Immature natural killer cell (primary cell): ENCODE measurements at regions not wholly inside any gene's neighbourhood (a gene's known extent, or its start where the extent isn't known, plus 50 kb on each side); places are given as distances from the start of the nearest gene placed in this dataset.

Experiments
- DNase-seq, 3 donors: peaks; one replicate each; pipeline ENCODE4 v3.0.0; 2022; ENCODE audit warnings: mixed read lengths in 1 of 3
- H3K27ac Mint-ChIP-seq, 6 donors: one replicate each; pipeline ENCODE4 v1.8.0; 2020; ENCODE audit warnings: mixed read lengths in 6 of 6, mild to moderate bottlenecking in 5 of 6, inconsistent platforms in 4 of 6, moderate library complexity in 3 of 6
- H3K27me3 Mint-ChIP-seq, 3 donors: one replicate each; pipeline ENCODE4 v1.8.0; 2020 to 2021; ENCODE audit warnings: low read depth in 3 of 3, mild to moderate bottlenecking in 3 of 3, mixed read lengths in 3 of 3, moderate library complexity in 3 of 3, inconsistent platforms in 1 of 3
- H3K36me3 Mint-ChIP-seq, 3 donors: one replicate each; pipeline ENCODE4 v1.8.0; 2020; ENCODE audit warnings: mixed read lengths in 3 of 3, inconsistent platforms in 2 of 3, mild to moderate bottlenecking in 2 of 3
- H3K4me1 Mint-ChIP-seq, 2 donors: one replicate each; pipeline ENCODE4 v1.8.0; 2020; ENCODE audit warnings: inconsistent platforms in 2 of 2, mild to moderate bottlenecking in 2 of 2, mixed read lengths in 2 of 2, moderate library complexity in 1 of 2
- H3K4me3 Mint-ChIP-seq, 5 donors: one replicate each; pipeline ENCODE4 v1.8.0; 2020; ENCODE audit warnings: mild to moderate bottlenecking in 5 of 5, mixed read lengths in 5 of 5, inconsistent platforms in 3 of 5, moderate library complexity in 3 of 5
- H3K9me3 Mint-ChIP-seq, 6 donors: one replicate each; pipeline ENCODE4 v1.8.0; 2020; ENCODE audit warnings: mild to moderate bottlenecking in 6 of 6, mixed read lengths in 6 of 6, inconsistent platforms in 4 of 6, moderate library complexity in 3 of 6

DNA sequence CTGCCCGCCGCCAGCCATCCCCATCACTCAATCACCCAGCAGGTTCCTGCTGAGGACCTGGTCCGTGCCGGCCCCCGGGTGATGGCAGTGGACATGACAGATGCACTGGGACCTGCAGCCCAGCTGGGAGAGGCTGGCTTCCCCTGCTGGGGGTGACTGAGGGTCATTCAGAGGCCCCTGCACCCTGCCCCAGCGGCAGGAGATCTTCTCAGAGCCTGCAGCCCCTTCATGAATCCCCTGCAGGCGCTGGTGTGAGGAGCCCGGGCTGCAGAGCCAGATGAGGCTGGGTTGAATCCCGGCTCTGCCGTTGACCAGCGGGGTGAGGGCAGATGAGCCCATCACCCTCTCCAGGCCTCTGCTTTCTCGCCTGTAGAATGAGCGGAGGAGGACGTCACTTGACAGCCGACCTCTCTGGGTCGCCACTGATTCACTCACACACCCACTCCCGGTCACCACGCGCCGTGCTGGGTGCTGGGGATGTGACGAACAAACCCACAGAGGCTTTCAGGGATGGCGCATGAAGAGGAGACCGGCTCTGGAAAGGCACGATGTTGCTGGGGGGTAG lies 95.2 kb upstream of the CIBAR2 start:
- H3K4me1 Mint-ChIP-seq = no peaks in the 10 kb centered on the region
- H3K4me3 Mint-ChIP-seq = no peak overlapping the region
- H3K9me3 Mint-ChIP-seq = peaks cover 0 to 2% (median 0%) of the 10 kb centered on the region in 6 donors

DNA sequence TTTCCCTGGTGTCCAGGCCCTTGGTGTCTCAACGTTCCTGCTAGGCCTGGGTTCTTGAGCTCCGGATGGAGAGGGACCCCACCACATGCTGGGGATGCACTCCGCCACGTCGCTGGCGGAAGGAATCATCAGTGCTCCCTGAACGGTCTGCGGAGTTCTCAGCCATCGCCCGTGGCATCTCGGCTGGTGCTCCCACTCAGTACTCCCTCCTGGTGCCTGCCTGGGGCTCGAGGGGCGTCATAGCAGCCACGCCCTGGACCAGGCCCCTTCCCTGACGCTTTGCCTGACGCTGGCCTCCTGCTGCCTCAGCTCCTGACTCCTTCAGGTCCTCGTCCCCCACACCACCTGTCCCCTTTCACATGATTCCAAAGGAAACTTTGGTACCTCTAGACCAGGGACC lies 95.9 kb upstream of the CIBAR2 start:
- Mint-ChIP-seq H3K27ac (no peak overlapping the region), H3K4me3 (no peak overlapping the region), H3K36me3 (no peaks in the 10 kb centered on the region), H3K4me1 (no peaks in the 10 kb centered on the region), H3K27me3 (peaks cover 0 to 7% (median 0%) of the 10 kb centered on the region in 3 donors), H3K9me3 (peaks cover 0 to 2% (median 0%) of the 10 kb centered on the region in 6 donors)
- no peak for DNase-seq

More for the DNA sequence above, 95.2 kb upstream of the CIBAR2 start:
- H3K27me3 Mint-ChIP-seq = peaks cover 0 to 3% (median 0%) of the 10 kb centered on the region in 3 donors
- DNase-seq = no peak
- no peaks in the 10 kb centered on the region for H3K36me3 Mint-ChIP-seq
- H3K27ac Mint-ChIP-seq = no peak overlapping the region

DNA sequence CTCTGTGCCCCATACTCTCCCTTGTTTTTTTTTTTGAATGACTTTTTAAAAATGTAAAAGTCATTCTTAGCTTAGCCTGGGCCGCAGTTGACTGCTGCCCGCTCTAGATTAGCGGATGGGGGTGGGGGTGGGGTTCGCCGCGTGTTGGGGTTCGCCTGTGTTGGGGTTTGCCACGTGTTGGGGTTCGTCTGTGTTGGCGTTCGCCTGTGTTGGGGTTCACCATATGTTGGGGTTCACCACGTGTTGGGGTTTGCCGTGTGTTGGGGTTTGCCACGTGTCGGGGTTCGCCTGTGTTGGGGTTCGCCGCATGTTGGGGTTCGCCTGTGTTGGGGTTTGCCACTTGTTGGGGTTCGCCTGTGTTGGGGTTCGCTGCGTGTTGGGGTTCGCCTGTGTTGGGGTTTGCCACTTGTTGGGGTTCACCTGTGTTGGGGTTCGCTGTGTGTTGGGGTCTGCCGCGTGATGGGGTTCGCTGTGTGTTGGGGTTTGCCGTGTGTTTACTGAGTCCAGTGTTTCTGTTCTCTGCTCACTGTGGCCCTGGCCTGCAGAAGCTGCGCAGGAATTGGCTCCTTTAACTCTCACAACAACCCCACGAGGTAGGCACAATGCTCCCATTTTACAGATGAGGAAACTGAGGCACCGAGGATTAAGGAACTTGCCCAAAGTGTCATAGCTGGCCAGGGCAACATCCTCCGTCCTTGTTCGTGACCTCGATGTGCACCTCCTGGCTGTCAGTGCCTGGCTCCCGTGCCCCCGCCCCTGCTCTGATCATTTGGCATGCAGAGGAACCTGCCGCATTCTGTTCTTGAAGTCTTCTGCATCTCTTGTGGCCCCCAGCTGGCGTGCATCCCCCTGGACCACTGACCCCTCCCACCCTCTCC lies 96.6 kb upstream of the CIBAR2 start:
- no peak overlapping the region for H3K4me3 Mint-ChIP-seq
- H3K27ac Mint-ChIP-seq = peak overlapping the region in 1 of 6 donors; percentile 46
- H3K27me3 Mint-ChIP-seq = peaks cover 0 to 9% (median 0%) of the 10 kb centered on the region in 3 donors
- H3K36me3 Mint-ChIP-seq = no peaks in the 10 kb centered on the region
- H3K4me1 Mint-ChIP-seq = no peaks in the 10 kb centered on the region
- H3K9me3 Mint-ChIP-seq = peaks cover 0 to 2% (median 0%) of the 10 kb centered on the region in 6 donors
- no peak for DNase-seq

DNA sequence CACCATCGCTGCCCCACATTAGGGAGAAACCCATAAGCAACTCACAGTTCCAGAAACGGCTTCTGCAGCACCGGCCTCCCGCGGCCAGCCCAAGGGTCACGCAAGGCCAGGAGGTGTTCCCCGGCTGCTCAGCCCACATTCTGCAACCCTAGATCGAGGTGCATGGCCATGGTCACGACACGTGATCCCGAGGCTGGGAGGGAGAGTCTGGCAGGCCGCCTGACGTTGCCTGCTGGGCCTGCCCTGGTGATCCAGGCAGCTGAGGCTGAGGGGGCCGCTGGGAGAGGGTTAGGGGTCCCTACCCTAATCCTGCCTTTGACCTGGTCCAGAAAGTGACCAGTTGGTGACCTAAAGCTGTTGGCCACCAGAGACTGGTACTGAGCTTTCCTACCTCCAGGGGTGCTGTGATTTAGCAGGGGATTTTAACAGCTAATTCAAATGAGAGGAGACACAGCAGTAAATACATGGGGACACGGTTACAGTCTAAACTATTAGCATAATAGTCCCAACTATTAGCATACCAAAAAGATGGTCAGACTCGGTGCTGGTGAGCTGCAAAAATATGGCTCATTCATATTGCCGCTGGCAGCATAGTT lies 97.4 kb upstream of the CIBAR2 start:
- no peak overlapping the region for H3K4me3 Mint-ChIP-seq
- H3K4me1 Mint-ChIP-seq = no peaks in the 10 kb centered on the region
- no peak for DNase-seq
- peaks cover 0 to 2% (median 0%) of the 10 kb centered on the region in 6 donors for H3K9me3 Mint-ChIP-seq
- peaks cover 0 to 9% (median 0%) of the 10 kb centered on the region in 3 donors for H3K27me3 Mint-ChIP-seq
- no peak overlapping the region for H3K27ac Mint-ChIP-seq
- no peaks in the 10 kb centered on the region for H3K36me3 Mint-ChIP-seq

DNA sequence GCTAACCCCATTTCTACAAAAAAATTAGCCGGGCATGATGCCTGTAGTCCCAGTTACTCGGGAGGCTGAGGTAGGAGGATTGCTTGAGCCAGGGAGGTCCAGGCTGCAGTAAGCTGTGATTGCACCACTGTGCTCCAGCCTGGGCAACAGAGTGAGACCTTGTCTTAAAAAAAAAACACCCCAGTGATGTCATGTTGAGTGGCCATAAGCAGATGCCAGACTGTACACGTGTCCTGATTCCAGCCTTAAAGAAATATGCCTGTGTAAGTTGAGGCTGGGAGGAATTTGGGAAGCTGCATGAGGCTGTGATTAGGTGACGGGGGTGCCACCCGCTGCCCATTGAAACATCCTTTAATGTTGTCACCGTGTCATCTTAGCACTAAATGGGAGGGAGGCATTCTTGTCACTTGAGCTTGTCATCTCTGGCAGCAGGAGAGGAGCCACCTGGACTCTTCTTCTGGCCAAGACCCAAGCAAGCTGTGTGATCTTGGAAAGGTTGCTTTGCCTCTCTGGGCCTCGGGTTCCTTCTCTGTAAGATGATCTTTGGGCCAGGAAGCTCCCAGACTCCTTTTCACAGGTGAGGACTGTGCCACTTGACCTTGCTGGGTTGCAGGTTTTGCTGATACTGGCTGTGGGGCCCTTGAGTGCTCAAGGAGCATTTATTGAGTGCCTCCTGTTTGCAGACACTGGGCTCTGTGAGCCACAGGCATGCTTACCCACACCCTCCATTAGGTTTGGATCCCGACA lies 98.3 kb upstream of the CIBAR2 start:
- Mint-ChIP-seq H3K4me3 (no peak overlapping the region), H3K4me1 (no peaks in the 10 kb centered on the region), H3K27ac (no peak overlapping the region), H3K36me3 (no peaks in the 10 kb centered on the region), H3K9me3 (peaks cover 0 to 2% (median 0%) of the 10 kb centered on the region in 6 donors), H3K27me3 (peaks cover 0 to 9% (median 0%) of the 10 kb centered on the region in 3 donors)
- DNase-seq = no peak

DNA sequence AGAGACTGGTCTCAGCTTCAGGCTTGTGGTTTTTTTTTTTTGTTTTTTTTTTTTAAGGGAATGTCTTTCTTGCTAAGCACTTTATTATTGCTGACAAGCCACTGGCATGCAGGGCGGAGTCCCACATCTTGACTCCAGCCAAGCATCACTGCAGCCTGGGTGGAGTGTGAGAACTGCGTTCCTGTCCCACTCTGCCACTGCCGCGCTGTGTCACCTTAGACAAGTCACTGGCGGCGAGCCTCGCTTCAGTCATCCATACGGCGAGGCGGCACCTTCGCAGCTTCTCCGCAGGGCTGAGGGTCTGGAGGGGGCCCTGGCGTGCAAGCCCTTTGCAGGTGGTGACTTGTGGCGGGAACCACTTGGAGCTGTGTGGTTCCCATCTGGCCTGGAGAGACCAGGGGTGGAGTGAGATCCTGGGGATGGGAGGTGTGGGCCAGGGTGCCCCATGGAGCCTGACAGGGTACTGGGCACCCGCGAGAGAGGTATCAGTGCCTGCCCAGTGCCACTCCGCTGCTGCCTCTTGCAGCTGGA lies 99.1 kb upstream of the CIBAR2 start:
- Mint-ChIP-seq H3K9me3 (no peaks in the 10 kb centered on the region), H3K36me3 (no peaks in the 10 kb centered on the region), H3K27ac (no peak overlapping the region), H3K4me1 (no peaks in the 10 kb centered on the region), H3K4me3 (no peak overlapping the region), H3K27me3 (peaks cover 0 to 7% (median 0%) of the 10 kb centered on the region in 3 donors)
- no peak for DNase-seq

DNA sequence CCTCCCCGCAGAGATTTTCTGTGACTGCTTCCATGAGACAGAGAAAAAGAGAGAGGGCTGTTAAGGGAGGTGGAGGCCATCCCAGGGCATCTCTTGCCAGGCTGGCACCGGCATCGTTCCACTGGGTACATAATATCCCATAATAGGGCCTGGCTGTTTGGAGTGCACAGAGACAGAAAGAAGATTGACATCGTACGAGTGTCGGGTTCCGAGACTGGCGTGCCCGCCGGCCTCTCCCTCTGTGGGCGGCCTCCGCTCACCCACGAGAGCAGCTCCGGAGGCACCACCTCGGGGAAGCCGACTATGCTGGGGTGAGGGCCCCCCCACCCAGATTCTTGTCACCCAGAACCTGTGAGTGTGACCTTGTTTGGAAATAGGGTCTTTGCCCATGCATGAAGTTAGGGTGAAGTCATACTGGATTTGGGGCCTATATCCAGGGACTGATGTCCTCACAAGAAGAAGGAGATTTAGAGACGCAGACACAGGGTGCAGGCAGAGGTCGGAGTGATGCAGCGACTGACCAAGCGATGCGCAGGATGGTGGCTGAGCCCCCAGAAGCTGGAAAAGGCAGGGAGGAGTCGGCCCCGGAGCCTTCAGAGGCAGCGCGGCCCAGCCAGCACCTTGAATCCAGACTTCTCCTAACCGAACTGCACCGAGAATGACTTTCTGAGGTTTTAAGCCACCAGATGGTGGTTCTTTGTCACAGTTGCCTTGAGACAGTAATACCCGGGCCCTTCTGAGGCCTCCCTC lies 101.8 kb upstream of the CIBAR2 start:
- Mint-ChIP-seq H3K4me3 (no peak overlapping the region), H3K27me3 (peaks cover 0 to 7% (median 0%) of the 10 kb centered on the region in 3 donors), H3K36me3 (no peaks in the 10 kb centered on the region), H3K27ac (no peak overlapping the region), H3K4me1 (no peaks in the 10 kb centered on the region), H3K9me3 (no peaks in the 10 kb centered on the region)
- DNase-seq = no peak

DNA sequence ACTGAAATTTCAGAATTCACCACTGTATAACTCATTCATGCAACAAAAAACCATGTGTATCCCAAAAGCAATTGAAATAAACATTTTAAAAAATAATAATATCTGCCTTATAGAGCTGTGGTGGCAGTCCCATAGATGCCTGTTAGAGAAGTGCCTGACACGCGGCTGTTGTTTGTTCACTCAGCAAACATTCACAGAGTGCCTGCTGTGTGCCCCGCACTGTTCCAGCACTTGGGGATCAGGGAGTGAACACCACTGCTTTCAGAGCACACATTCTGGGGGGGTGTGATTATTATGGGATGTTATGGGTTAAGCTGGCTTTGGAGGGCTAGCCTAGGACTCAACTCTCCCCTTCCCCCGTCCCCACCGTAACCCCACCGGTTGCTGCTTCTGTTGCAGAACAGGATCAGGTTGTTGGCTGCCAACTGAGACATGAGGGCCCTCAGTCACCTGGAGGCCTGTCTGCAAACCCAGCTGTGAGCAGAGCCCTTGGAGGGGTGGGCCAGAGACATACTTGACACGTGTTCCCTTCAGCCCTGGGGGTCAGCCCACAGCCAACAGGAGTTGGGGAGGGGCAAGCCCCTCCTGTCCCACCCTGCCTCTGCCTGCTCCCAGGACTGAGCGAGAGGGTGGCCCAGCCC lies 103.3 kb upstream of the CIBAR2 start:
- Mint-ChIP-seq H3K27ac (no peak overlapping the region), H3K4me1 (no peaks in the 10 kb centered on the region), H3K36me3 (no peaks in the 10 kb centered on the region), H3K9me3 (no peaks in the 10 kb centered on the region), H3K4me3 (no peak overlapping the region), H3K27me3 (peaks cover 0 to 8% (median 0%) of the 10 kb centered on the region in 3 donors)
- DNase-seq = no peak

DNA sequence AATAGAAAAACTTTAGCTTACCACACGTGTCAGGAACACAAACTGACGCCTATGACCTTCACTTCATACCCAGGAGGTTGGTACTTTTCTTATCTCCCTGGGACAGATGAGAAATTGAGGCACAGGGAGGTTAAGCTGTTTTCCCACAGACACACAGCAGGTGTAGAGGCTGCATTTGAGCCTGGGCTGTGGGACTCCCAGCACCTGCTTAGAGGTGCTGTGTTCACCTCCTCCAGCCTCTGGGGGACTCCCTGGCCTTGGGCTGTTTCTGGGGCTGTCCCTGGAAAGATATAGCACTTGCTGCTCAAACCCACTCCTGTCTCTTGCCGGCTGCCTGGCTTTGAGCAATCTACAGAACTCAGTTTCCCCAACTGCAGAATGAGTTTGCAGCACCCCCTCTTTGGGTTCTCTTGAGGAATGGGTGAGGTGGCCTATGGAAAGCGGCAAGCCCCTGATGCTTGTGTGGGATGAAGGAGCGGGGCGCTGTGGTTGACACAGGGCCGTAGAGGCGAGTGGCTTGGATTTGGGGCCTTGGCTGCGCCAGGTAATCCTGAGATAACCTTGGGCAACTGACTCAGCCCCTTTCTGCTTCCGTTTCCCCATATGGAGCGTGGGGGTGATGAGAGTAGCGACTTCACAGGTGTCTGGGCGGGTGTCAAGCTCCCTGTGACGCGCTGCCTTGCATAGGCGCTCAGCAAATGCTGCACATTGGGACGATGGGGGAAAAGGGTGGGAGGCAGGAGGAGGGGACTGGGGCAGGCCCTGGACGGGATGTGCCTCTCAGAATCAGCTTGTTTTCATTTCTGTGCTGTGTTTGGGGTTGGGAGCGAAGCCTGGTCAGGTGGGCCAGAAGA lies 104.5 kb upstream of the CIBAR2 start:
- no peak for DNase-seq
- peaks cover 0 to 9% (median 0%) of the 10 kb centered on the region in 3 donors for H3K27me3 Mint-ChIP-seq
- H3K9me3 Mint-ChIP-seq = peaks cover 0 to 1% (median 0%) of the 10 kb centered on the region in 6 donors
- H3K36me3 Mint-ChIP-seq = no peaks in the 10 kb centered on the region
- no peaks in the 10 kb centered on the region for H3K4me1 Mint-ChIP-seq
- no peak overlapping the region for H3K4me3 Mint-ChIP-seq
- no peak overlapping the region for H3K27ac Mint-ChIP-seq

DNA sequence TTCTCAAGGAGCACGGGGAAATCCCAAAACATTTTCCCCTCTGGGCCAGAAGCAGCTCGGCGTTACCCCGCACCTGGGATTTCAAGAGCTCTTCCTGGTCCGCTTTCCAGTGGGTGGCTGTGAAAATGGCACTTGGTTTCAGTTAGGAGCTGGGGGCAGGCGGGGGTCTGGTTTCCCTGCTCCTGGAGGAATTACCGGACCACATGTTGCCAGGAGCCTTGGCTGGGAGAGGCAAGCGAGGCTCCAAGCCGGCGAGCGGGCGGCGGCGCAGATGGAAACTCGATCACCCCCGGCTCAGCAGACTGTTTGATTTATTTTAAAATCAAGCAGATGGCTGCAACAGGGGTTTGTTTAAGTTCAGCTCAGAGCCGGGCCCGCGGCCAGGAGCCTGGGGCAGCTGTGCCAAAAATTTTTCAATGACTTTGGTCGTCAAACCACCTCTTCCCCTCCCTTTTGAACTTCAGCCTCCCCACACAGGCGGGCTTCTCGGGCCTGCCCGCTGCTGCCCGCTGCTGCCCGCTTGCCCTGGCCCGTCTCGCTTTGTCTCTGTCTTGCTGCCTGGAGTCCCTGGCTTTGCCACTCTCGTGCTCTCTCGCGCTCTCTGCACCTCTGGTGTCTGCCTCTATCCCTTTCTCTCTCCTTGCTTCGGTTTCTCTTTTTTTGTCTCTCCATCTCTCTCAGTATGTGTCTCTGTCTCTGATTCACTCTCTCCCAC lies 108.0 kb upstream of the CIBAR2 start:
- DNase-seq = no peak
- Mint-ChIP-seq H3K9me3 (peaks cover 0 to 1% (median 0%) of the 10 kb centered on the region in 6 donors), H3K27ac (no peak overlapping the region), H3K27me3 (peaks cover 0 to 4% (median 2%) of the 10 kb centered on the region in 3 donors), H3K36me3 (no peaks in the 10 kb centered on the region), H3K4me3 (peak overlapping the region in 1 of 5 donors; percentile 18), H3K4me1 (no peaks in the 10 kb centered on the region)

DNA sequence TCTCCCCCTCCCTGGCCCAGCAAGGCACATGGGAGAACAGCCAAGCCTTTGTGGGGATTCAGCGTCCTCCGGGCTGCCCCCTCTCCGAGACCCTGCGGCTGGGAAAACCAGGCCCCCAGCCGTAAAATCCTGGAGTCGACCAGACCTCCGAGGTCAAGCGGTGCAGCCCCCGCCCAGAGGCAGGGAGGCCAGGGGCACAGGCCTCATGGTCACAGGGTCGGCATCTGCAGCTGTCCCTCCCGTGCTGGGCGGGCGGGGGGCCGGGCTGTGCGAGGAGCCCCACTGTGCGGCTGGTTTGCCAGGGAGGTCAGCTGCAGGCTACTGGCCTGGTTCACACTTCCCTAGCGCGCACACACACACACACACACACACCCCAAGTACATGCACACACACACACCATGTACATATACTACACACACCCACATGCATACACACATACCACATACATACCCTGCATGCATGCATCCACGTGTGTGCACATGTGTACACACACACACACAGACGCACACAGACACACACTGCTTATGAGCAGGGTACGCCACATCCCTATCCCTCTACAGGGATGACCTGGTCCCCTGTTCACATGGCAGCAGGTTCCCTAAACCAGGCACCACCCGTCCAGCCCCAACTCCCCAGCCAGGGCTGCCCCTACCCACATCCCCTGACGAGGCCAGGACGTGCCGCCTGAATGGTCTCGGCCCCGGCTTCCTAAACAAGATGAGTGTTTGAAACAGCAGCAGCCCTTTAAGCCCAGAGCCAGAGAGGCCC lies 108.9 kb upstream of the CIBAR2 start:
- DNase-seq = no peak
- Mint-ChIP-seq H3K27ac (no peak overlapping the region), H3K9me3 (peaks cover 0 to 1% (median 0%) of the 10 kb centered on the region in 6 donors), H3K27me3 (peaks cover 0 to 4% (median 2%) of the 10 kb centered on the region in 3 donors), H3K4me3 (no peak overlapping the region), H3K4me1 (no peaks in the 10 kb centered on the region), H3K36me3 (no peaks in the 10 kb centered on the region)
